Mesenchymal stem cell (in vitro differentiated cells and primary cell): ENCODE measurements at regions not wholly inside any gene's neighbourhood (a gene's known extent, or its start where the extent isn't known, plus 50 kb on each side); places are given as distances from the start of the nearest gene placed in this dataset.

Source experiments
- DNase-seq: peaks from one replicate; pipeline ENCODE4 v3.0.0-alpha.2; 2013
- H2AFZ ChIP-seq: one replicate; pipeline ENCODE4 v1.6.1; 2013; ENCODE audit warnings: low read depth, mild to moderate bottlenecking, control low read depth, inconsistent platforms, low read length, moderate library complexity
- H2AK5ac ChIP-seq: 2 replicates; pipeline ENCODE4 v1.6.1; 2013; ENCODE audit warnings: low read length, moderate library complexity, mild to moderate bottlenecking, inconsistent platforms; ENCODE audit not compliant: severe bottlenecking
- H2BK120ac ChIP-seq: one replicate; pipeline ENCODE4 v1.6.1; 2013; ENCODE audit warnings: low read depth, mild to moderate bottlenecking, inconsistent platforms, low read length, moderate library complexity
- H2BK12ac ChIP-seq, 2 experiments: one replicate each; pipeline ENCODE4 v1.6.1; 2013; ENCODE audit warnings: inconsistent platforms in 2 of 2, low read length in 2 of 2, mild to moderate bottlenecking in 2 of 2, moderate library complexity in 2 of 2, control low read depth in 1 of 2
- H2BK15ac ChIP-seq: one replicate; pipeline ENCODE4 v1.6.1; 2013; ENCODE audit warnings: mild to moderate bottlenecking, low read depth, inconsistent platforms; ENCODE audit not compliant: poor library complexity, severe bottlenecking
- H2BK5ac ChIP-seq: 2 replicates; pipeline ENCODE4 v1.6.1; 2013; ENCODE audit warnings: low read depth, mild to moderate bottlenecking, low read length, control low read depth, inconsistent platforms; ENCODE audit not compliant: poor library complexity, severe bottlenecking
- H3K14ac ChIP-seq, 2 experiments: one replicate each; pipeline ENCODE4 v1.6.1; 2013; ENCODE audit warnings: inconsistent platforms in 2 of 2, low read length in 2 of 2, control low read depth in 1 of 2, mild to moderate bottlenecking in 1 of 2, moderate library complexity in 1 of 2
- H3K18ac ChIP-seq, 2 experiments: one replicate each; pipeline ENCODE4 v1.6.1; 2013; ENCODE audit warnings: inconsistent platforms in 2 of 2, low read length in 2 of 2, control low read depth in 1 of 2, low read depth in 1 of 2, mild to moderate bottlenecking in 1 of 2
- H3K23ac ChIP-seq, 2 experiments: one replicate each; pipeline ENCODE4 v1.6.1; 2013; ENCODE audit warnings: inconsistent platforms in 2 of 2, low read length in 2 of 2, mild to moderate bottlenecking in 2 of 2, moderate library complexity in 2 of 2, control low read depth in 1 of 2
- H3K27ac ChIP-seq: 2 replicates; pipeline ENCODE4 v1.5.1; 2013; ENCODE audit warnings: mild to moderate bottlenecking, moderate library complexity, low read length, control low read depth, inconsistent platforms; ENCODE audit not compliant: poor library complexity, severe bottlenecking
- H3K27me3 ChIP-seq, 2 experiments: 2 replicates each; pipeline versions ENCODE4 v1.6.1 to v1.7.0; 2013; ENCODE audit warnings: low read length in 2 of 2, mild to moderate bottlenecking in 2 of 2, moderate library complexity in 2 of 2, control low read depth in 1 of 2, inconsistent platforms in 1 of 2; ENCODE audit not compliant: control insufficient read depth in 1 of 2, insufficient read depth in 1 of 2
- H3K36me3 ChIP-seq, 2 experiments: 2 replicates each; pipeline versions ENCODE4 v1.6.1 to v1.7.0; 2013; ENCODE audit warnings: low read length in 2 of 2, control low read depth in 1 of 2, inconsistent platforms in 1 of 2, low read depth in 1 of 2, mild to moderate bottlenecking in 1 of 2; ENCODE audit not compliant: insufficient read depth in 2 of 2, control insufficient read depth in 1 of 2
- H3K4ac ChIP-seq, 2 experiments: one replicate each; pipeline ENCODE4 v1.6.1; 2013; ENCODE audit warnings: inconsistent platforms in 2 of 2, low read length in 2 of 2, mild to moderate bottlenecking in 2 of 2, moderate library complexity in 2 of 2, control low read depth in 1 of 2, low read depth in 1 of 2
- H3K4me1 ChIP-seq: 2 replicates; pipeline ENCODE4 v1.6.1; 2013; ENCODE audit warnings: low read depth, low read length, control low read depth; ENCODE audit not compliant: control insufficient read depth, insufficient read depth
- H3K4me2 ChIP-seq: 2 replicates; pipeline ENCODE4 v1.6.1; 2013; ENCODE audit warnings: low read length, mild to moderate bottlenecking, inconsistent platforms; ENCODE audit not compliant: poor library complexity, severe bottlenecking
- H3K4me3 ChIP-seq, 2 experiments: 2 replicates each; pipeline versions ENCODE4 v1.5.1 to v1.7.0; 2013; ENCODE audit warnings: low read length in 2 of 2, mild to moderate bottlenecking in 2 of 2, control low read depth in 1 of 2, low read depth in 1 of 2; ENCODE audit not compliant: insufficient read depth in 1 of 2
- H3K79me1 ChIP-seq: replicated peaks from 2 replicates; pipeline ENCODE4 v1.6.1; 2013; ENCODE audit warnings: mild to moderate bottlenecking, control low read depth, low read length, inconsistent platforms; ENCODE audit not compliant: poor library complexity, severe bottlenecking
- H3K9ac ChIP-seq: 2 replicates; pipeline ENCODE4 v1.7.0; 2013; ENCODE audit warnings: mild to moderate bottlenecking, low read length, moderate library complexity
- H3K9me3 ChIP-seq: 2 replicates; pipeline ENCODE4 v1.7.0; 2013; ENCODE audit warnings: mild to moderate bottlenecking, low read length; ENCODE audit not compliant: control insufficient read depth
- H4K8ac ChIP-seq: one replicate; pipeline ENCODE4 v1.6.1; 2013; ENCODE audit warnings: inconsistent platforms, mild to moderate bottlenecking, low read length, moderate library complexity
- H4K91ac ChIP-seq: one replicate; pipeline ENCODE4 v1.6.1; 2013; ENCODE audit warnings: mild to moderate bottlenecking, low read length, inconsistent platforms
- WGBS: methylation state at CpG from one replicate; pipeline ENCODE4 v1.1.7; 2013; ENCODE audit warnings: mixed read lengths; 5-methylcytosine and 5-hydroxymethylcytosine counted together

GRCh38 chr17:55580596-55581133 is 69.4 kb upstream of the SMIM36 start:
- Histone ChIP-seq H3K4me3 (no peak overlapping the region), H3K4me2 (no peak overlapping the region), H2BK15ac (no peak overlapping the region), H3K14ac (no peak overlapping the region), H2BK5ac (no peak overlapping the region), H3K23ac (no peak overlapping the region), H4K8ac (no peak overlapping the region), H3K4me1 (no peaks in the 10 kb centered on the region), H3K9me3 (no peaks in the 10 kb centered on the region), H3K9ac (no peak overlapping the region), H3K36me3 (no peaks in the 10 kb centered on the region), H2AFZ (no peak overlapping the region), H3K27me3 (no peaks in the 10 kb centered on the region), H2BK120ac (no peak overlapping the region), H3K79me1 (no peaks in the 10 kb centered on the region), H2BK12ac (no peak overlapping the region), H3K18ac (no peak overlapping the region), H4K91ac (no peak overlapping the region), H2AK5ac (no peak overlapping the region), H3K4ac (no peak overlapping the region), H3K27ac (no peak overlapping the region)
- DNase-seq, result no peak
- WGBS, result 100% methylated on average over 1 of the region's 5 CpGs

- Histone ChIP-seq H3K23ac (no peak overlapping the region), H3K4me3 (peak overlapping the region in 1 of 2 experiments; percentile 63), H2BK15ac (no peak overlapping the region), H3K4ac (no peak overlapping the region), H3K9me3 (no peaks in the 10 kb centered on the region), H3K4me1 (no peaks in the 10 kb centered on the region), H2BK120ac (no peak overlapping the region), H3K18ac (peak overlapping the region in 1 of 2 experiments; percentile 5), H4K91ac (no peak overlapping the region), H3K36me3 (no peaks in the 10 kb centered on the region), H3K4me2 (no peak overlapping the region), H3K14ac (no peak overlapping the region), H2AFZ (no peak overlapping the region), H3K79me1 (no peaks in the 10 kb centered on the region), H4K8ac (no peak overlapping the region), H3K9ac (peak overlapping the region; percentile 91), H3K27me3 (no peaks in the 10 kb centered on the region), H3K27ac (no peak overlapping the region), H2BK5ac (no peak overlapping the region), H2AK5ac (no peak overlapping the region), H2BK12ac (peak overlapping the region in 1 of 2 experiments; percentile 56)
- no peak for DNase-seq
- WGBS, result 94% methylated on average over 13 of the region's 14 CpGs
These were observed 66.4 kb upstream of the SMIM36 start for GRCh38 chr17:55577687-55578086.

GRCh38 chr17:55576996-55577586 is 65.8 kb upstream of the SMIM36 start:
- Histone ChIP-seq H2BK120ac (no peak overlapping the region), H3K27ac (peak overlapping the region; percentile 6), H2BK5ac (no peak overlapping the region), H3K23ac (no peak overlapping the region), H2BK12ac (peak overlapping the region in 1 of 2 experiments; percentile 10), H2AFZ (no peak overlapping the region), H3K9me3 (no peaks in the 10 kb centered on the region), H3K4me1 (no peaks in the 10 kb centered on the region), H3K79me1 (no peaks in the 10 kb centered on the region), H3K4me3 (peak overlapping the region in 1 of 2 experiments; percentile 63), H3K9ac (peak overlapping the region; percentile 91), H3K36me3 (no peaks in the 10 kb centered on the region), H3K4ac (peak overlapping the region in 1 of 2 experiments; percentile 11), H2BK15ac (no peak overlapping the region), H4K91ac (no peak overlapping the region), H3K27me3 (no peaks in the 10 kb centered on the region), H3K14ac (no peak overlapping the region), H3K18ac (no peak overlapping the region), H3K4me2 (peak overlapping the region; percentile 7), H4K8ac (peak overlapping the region; percentile 46), H2AK5ac (no peak overlapping the region)
- DNase-seq, result peak; percentile 53
- WGBS, result 81% methylated on average over 6 of the region's 9 CpGs

- Histone ChIP-seq H3K9ac (peak overlapping the region; percentile 91), H4K91ac (no peak overlapping the region), H3K18ac (no peak overlapping the region), H3K27me3 (no peaks in the 10 kb centered on the region), H2BK120ac (no peak overlapping the region), H2BK15ac (no peak overlapping the region), H2BK12ac (peak overlapping the region in 1 of 2 experiments; percentile 50), H3K36me3 (no peaks in the 10 kb centered on the region), H3K79me1 (no peaks in the 10 kb centered on the region), H2AK5ac (no peak overlapping the region), H3K4me1 (no peaks in the 10 kb centered on the region), H4K8ac (peak overlapping the region; percentile 86), H2BK5ac (no peak overlapping the region), H3K27ac (no peak overlapping the region), H3K4ac (no peak overlapping the region), H2AFZ (no peak overlapping the region), H3K14ac (no peak overlapping the region), H3K9me3 (no peaks in the 10 kb centered on the region), H3K23ac (no peak overlapping the region), H3K4me3 (peak overlapping the region in 1 of 2 experiments; percentile 63), H3K4me2 (no peak overlapping the region)
- peak; percentile 71 for DNase-seq
- WGBS, result 63% methylated on average over 7 of the region's 8 CpGs
These were observed 65.2 kb upstream of the SMIM36 start for GRCh38 chr17:55576237-55576995.
